HG03135 (cell line): ENCODE measurements at regions not wholly inside any gene's neighbourhood (a gene's known extent, or its start where the extent isn't known, plus 50 kb on each side); places are given as distances from the start of the nearest gene placed in this dataset.
"Not testable (repeated sequence)": the region's sequence is repeated elsewhere in the genome, so short reads cannot be mapped to it uniquely, and the experiment has no call there.

Experiments
- ATAC-seq: cut with Tn5 transposase; IDR thresholded peaks from one replicate; pipeline ENCODE4 v1.9.1; 2021; ENCODE audit warnings: mild to moderate bottlenecking, moderate library complexity; ENCODE audit not compliant: unreplicated experiment

- ATAC-seq = not testable (repeated sequence)
Measured at GRCh38 chr1:83406693-83407371, 592.1 kb downstream of the TTLL7 start.

GRCh38 chr1:83405789-83406188, 593.1 kb downstream of the TTLL7 start:
- ATAC-seq = peak; percentile 57

- ATAC-seq = not testable (repeated sequence)
Measured at GRCh38 chr1:83403500-83403899, 595.4 kb downstream of the TTLL7 start.

- ATAC-seq = not testable (repeated sequence)
Measured at GRCh38 chr1:83401146-83401545, 597.8 kb downstream of the TTLL7 start.

- ATAC-seq = not testable (repeated sequence)
Measured at GRCh38 chr1:83400173-83400572, 598.8 kb downstream of the TTLL7 start.

GRCh38 chr1:83398125-83398524, 600.8 kb downstream of the TTLL7 start:
- ATAC-seq = not testable (repeated sequence)

- ATAC-seq = not testable (repeated sequence)
Measured at GRCh38 chr1:83395130-83395529, 603.8 kb downstream of the TTLL7 start.

GRCh38 chr1:83386946-83387345, 612.0 kb downstream of the TTLL7 start:
- not testable (repeated sequence) for ATAC-seq

GRCh38 chr1:83383107-83383506, 615.8 kb downstream of the TTLL7 start:
- ATAC-seq = not testable (repeated sequence)

GRCh38 chr1:83373018-83373417, 625.9 kb downstream of the TTLL7 start:
- not testable (repeated sequence) for ATAC-seq

GRCh38 chr1:83369853-83370252, 629.1 kb downstream of the TTLL7 start:
- not testable (repeated sequence) for ATAC-seq

GRCh38 chr1:83365320-83365719, 633.6 kb downstream of the TTLL7 start:
- not testable (repeated sequence) for ATAC-seq

- ATAC-seq = not testable (repeated sequence)
Measured at GRCh38 chr1:83345375-83345774, 653.6 kb downstream of the TTLL7 start.

- ATAC-seq = not testable (repeated sequence)
Measured at GRCh38 chr1:83343767-83344166, 655.2 kb downstream of the TTLL7 start.

GRCh38 chr1:83342995-83343394, 655.9 kb downstream of the TTLL7 start:
- not testable (repeated sequence) for ATAC-seq

- ATAC-seq = not testable (repeated sequence)
Measured at GRCh38 chr1:83332308-83332707, 666.6 kb downstream of the TTLL7 start.

- ATAC-seq = no peak
Measured at GRCh38 chr1:83318366-83318765, 680.6 kb downstream of the TTLL7 start.

- ATAC-seq = not testable (repeated sequence)
Measured at GRCh38 chr1:83315446-83315845, 683.5 kb downstream of the TTLL7 start.

- not testable (repeated sequence) for ATAC-seq
Measured at GRCh38 chr1:83310161-83310560, 688.8 kb downstream of the TTLL7 start.

GRCh38 chr1:83309035-83309434, 689.9 kb downstream of the TTLL7 start:
- ATAC-seq = not testable (repeated sequence)

GRCh38 chr1:83306811-83307210, 692.1 kb downstream of the TTLL7 start:
- ATAC-seq = not testable (repeated sequence)

GRCh38 chr1:83295594-83295993, 703.3 kb downstream of the TTLL7 start:
- ATAC-seq = not testable (repeated sequence)

GRCh38 chr1:83287391-83287790, 711.5 kb downstream of the TTLL7 start:
- ATAC-seq = not testable (repeated sequence)
